ENCODE measurements at regions not wholly inside any gene's neighbourhood (a gene's known extent, or its start where the extent isn't known, plus 50 kb on each side); places are given as distances from the start of the nearest gene placed in this dataset.

DNA sequence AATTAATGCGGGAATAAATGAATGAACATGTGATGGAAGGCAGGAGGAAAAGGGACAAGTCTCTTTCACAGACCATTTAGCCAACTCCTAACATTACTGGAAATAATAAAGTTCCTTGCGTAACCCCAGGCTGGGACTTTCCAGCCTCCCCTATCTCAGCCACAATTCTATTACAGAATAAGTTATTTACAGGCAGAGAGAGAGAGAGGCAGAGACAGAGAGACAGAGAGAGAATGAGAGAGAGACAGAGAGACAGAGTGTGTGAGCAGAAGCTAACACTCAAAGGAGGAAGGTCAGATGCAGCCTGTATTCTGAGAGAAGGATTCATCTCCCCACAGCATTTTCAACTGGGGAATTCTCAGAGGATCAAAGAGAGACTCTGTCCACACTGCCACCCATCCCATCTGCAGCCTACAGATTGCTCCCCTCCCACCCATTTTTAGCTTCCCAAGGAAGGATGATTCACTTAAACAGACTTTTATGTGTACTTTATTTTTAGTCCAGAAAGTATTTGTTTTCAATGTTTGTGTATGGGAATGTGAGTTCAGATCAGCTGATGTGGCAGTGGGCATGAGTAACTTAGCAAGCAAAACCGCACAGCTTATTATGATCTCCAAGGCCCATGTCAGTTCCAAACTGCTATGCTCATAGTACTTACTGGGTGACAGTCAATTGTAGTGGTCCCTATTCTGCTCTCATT, 165.7 kb downstream of the CAND1 start:
- Histone ChIP-seq H2AFZ (ENCODE audit: control insufficient read depth, low read depth, low read length) (no peak overlapping the region; the same call in 1 of the 2 replicates), H3K27ac (ENCODE audit: control insufficient read depth, insufficient read depth) (no peak overlapping the region), H3K4me1 (ENCODE audit: control insufficient read depth, insufficient read depth, low read length) (peaks cover 5% of the 10 kb centered on the region), H3K9ac (ENCODE audit: control insufficient read depth, insufficient read depth, low read length) (no peak overlapping the region), H3K27me3 (replicated peaks in 1 of 2; ENCODE audit: control insufficient read depth in 2 of 2, insufficient read depth in 2 of 2, low read length in 1 of 2) (no peaks in the 10 kb centered on the region; a peak in 1 of 4 replicates), H3K9me3 (replicated peaks; ENCODE audit: control insufficient read depth, insufficient read depth, low read length) (peaks cover 1% of the 10 kb centered on the region; the same call in 2 of the 3 replicates), H3K4me3 (no peak overlapping the region), H4K20me1 (ENCODE audit: control insufficient read depth, insufficient read depth) (no peaks in the 10 kb centered on the region), H3K36me3 (ENCODE audit: control insufficient read depth in 2 of 2, insufficient read depth in 2 of 2, low read length in 1 of 2) (no peaks in the 10 kb centered on the region), H3K4me2 (ENCODE audit: control insufficient read depth, insufficient read depth) (no peak overlapping the region), H3K79me2 (ENCODE audit: control insufficient read depth, insufficient read depth, low read length) (no peaks in the 10 kb centered on the region)
- in situ Hi-C loops (cut with MboI): no loop called here
- CTCF ChIA-PET: interaction anchor here (1.0 kb wide), 1 partner anchor 513 kb away, joined by 3 read pairs; no protein-coding TSS in a partner anchor
- WGBS (ENCODE audit: insufficient coverage, insufficient replicate concordance, low lambda C conversion rate, missing lambda C conversion rate): 81% methylated on average over 3 of the region's 3 CpGs
- SMC1A ChIA-PET (ENCODE audit: uncharacterized antibody, unreplicated experiment): interaction anchor here (1.3 kb wide), 1 partner anchor 508 kb away, joined by 4 read pairs; no protein-coding TSS in a partner anchor
- POLR2A ChIA-PET: no interaction called here
- intact Hi-C loops (cut with micrococcal nuclease; ENCODE audit: unreplicated experiment): no loop called here
- BruUV-seq (replicated peaks): no TSS peak
- TF ChIP-seq MXI1 (IDR thresholded peaks at IDR 0.05; ENCODE audit: low read depth, low read length) (no peak), TARDBP (IDR thresholded peaks at IDR 0.05; ENCODE audit: borderline replicate concordance) (no peak), ATF7 (IDR thresholded peaks at IDR 0.05; ENCODE audit: low read depth) (no peak), EGR1 (IDR thresholded peaks at IDR 0.05; ENCODE audit: borderline replicate concordance in 1 of 2, low read depth in 2 of 2, low read length in 2 of 2) (no peak), WRNIP1 (IDR thresholded peaks at IDR 0.05; ENCODE audit: borderline replicate concordance, low read depth, low read length) (no peak), ZSCAN29 (IDR thresholded peaks at IDR 0.05) (no peak), BHLHE40 (IDR thresholded peaks at IDR 0.05; ENCODE audit: borderline replicate concordance in 1 of 2, low read depth in 2 of 2, low read length in 1 of 2) (no peak), STAT1 (conservative IDR thresholded peaks at IDR 0.05) (no peak), ZNF207 (IDR thresholded peaks at IDR 0.05; ENCODE audit: borderline replicate concordance) (no peak), ZBTB4 (CRISPR knock-in tag; IDR thresholded peaks at IDR 0.05) (no peak), EZH2 (IDR thresholded peaks at IDR 0.05; ENCODE audit: borderline replicate concordance, control insufficient read depth, low read depth, low read length) (no peak), MTA2 (IDR thresholded peaks at IDR 0.05; ENCODE audit: low read depth) (no peak), SP1 (IDR thresholded peaks at IDR 0.05; ENCODE audit: low read depth, low read length) (no peak), REST (IDR thresholded peaks at IDR 0.05; ENCODE audit: low read depth, low read length) (no peak), GABPA (IDR thresholded peaks at IDR 0.05; ENCODE audit: low read depth) (no peak), ZNF274 (IDR thresholded peaks at IDR 0.05; ENCODE audit: insufficient read depth, insufficient read length) (no peak), NR2C1 (IDR thresholded peaks at IDR 0.05) (no peak), TCF12 (IDR thresholded peaks at IDR 0.05; ENCODE audit: low read depth, low read length) (no peak), MTA3 (IDR thresholded peaks at IDR 0.05; ENCODE audit: borderline replicate concordance, low read length) (no peak)
- ATAC-seq (no peak), FAIRE-seq (no peak), DNase-seq (ENCODE audit: low read depth, low spot score) (no peak)
- RAD21 ChIA-PET (ENCODE audit: unreplicated experiment): no interaction called here

All from GM12878 (cell line).